ENCODE measurements at regions not wholly inside any gene's neighbourhood (a gene's known extent, or its start where the extent isn't known, plus 50 kb on each side); places are given as distances from the start of the nearest gene placed in this dataset.

- TF ChIP-seq, protein P1, sequence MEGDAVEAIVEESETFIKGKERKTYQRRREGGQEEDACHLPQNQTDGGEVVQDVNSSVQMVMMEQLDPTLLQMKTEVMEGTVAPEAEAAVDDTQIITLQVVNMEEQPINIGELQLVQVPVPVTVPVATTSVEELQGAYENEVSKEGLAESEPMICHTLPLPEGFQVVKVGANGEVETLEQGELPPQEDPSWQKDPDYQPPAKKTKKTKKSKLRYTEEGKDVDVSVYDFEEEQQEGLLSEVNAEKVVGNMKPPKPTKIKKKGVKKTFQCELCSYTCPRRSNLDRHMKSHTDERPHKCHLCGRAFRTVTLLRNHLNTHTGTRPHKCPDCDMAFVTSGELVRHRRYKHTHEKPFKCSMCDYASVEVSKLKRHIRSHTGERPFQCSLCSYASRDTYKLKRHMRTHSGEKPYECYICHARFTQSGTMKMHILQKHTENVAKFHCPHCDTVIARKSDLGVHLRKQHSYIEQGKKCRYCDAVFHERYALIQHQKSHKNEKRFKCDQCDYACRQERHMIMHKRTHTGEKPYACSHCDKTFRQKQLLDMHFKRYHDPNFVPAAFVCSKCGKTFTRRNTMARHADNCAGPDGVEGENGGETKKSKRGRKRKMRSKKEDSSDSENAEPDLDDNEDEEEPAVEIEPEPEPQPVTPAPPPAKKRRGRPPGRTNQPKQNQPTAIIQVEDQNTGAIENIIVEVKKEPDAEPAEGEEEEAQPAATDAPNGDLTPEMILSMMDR (IDR thresholded peaks at IDR 0.05; ENCODE audit: low read depth, low read length): no peak
- no peak overlapping the region for H3K4me3 ChIP-seq (ENCODE audit: low read depth, low read length)
Observed at GRCh38 chr6:142542704-142543233, 241.0 kb downstream of the ADGRG6 start.

- H3K4me3 ChIP-seq (ENCODE audit: low read depth, low read length): no peak overlapping the region
- TF ChIP-seq, protein P1 (IDR thresholded peaks at IDR 0.05; ENCODE audit: low read depth, low read length): no peak
Observed at GRCh38 chr6:142543606-142544005, 241.8 kb downstream of the ADGRG6 start.

DNA sequence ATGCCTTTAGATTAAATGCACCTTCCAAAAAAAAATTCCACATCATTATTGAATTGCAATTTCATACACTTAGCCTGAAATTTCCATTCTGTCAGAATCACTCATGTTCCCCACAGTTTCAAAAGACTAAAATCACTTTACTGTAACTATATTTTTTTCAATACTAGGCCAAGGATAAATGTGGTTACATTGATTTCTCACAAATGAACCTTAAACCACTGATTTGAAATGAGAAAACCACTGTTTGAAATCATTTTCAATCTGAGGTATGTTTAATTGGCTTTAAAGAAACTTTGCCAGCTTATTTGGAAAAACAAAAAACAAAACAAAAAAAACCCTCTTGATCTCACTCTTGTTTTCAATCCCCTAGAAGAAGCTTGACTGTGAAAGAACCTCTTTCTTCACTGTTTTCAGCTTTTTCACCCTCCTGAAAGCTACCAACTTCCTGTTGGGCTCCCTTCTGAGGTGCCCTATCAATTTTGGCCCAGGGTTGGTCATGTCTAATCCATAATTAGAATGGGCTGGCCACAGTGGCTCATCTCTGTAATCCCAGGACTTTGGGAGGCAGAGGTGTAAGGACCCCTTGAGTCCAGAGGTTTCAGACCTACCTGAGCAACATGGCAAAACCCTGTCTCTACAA is 242.5 kb downstream of the ADGRG6 start:
- TF ChIP-seq, protein P1 (IDR thresholded peaks at IDR 0.05; ENCODE audit: low read depth, low read length): no peak
- H3K4me3 ChIP-seq (ENCODE audit: low read depth, low read length): no peak overlapping the region

- no peak overlapping the region for H3K4me3 ChIP-seq (ENCODE audit: low read depth, low read length)
- TF ChIP-seq, protein P1 (IDR thresholded peaks at IDR 0.05; ENCODE audit: low read depth, low read length): no peak
Observed at GRCh38 chr6:142545147-142545546, 243.3 kb downstream of the ADGRG6 start.

DNA sequence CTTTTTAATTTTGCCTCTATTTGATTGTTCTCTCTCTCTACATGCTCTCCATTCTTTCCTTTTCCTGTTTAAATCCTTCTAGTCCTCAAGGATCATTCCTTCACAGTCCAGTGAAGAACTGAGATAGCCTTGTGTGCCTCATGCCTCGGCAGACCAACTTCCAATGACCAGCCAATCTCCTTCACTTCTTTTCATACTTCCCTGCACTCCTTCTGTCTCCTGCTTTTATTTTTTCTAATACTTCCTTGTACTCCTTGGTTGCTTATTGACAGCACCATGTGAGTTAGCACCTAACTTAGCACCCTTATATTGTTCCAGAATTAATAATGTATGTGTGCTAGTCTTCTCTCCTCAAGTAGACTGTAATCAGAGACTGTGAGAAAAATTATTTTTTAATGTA is 246.8 kb downstream of the ADGRG6 start:
- TF ChIP-seq, protein P1 (IDR thresholded peaks at IDR 0.05; ENCODE audit: low read depth, low read length): no peak
- no peak overlapping the region for H3K4me3 ChIP-seq (ENCODE audit: low read depth, low read length)

DNA sequence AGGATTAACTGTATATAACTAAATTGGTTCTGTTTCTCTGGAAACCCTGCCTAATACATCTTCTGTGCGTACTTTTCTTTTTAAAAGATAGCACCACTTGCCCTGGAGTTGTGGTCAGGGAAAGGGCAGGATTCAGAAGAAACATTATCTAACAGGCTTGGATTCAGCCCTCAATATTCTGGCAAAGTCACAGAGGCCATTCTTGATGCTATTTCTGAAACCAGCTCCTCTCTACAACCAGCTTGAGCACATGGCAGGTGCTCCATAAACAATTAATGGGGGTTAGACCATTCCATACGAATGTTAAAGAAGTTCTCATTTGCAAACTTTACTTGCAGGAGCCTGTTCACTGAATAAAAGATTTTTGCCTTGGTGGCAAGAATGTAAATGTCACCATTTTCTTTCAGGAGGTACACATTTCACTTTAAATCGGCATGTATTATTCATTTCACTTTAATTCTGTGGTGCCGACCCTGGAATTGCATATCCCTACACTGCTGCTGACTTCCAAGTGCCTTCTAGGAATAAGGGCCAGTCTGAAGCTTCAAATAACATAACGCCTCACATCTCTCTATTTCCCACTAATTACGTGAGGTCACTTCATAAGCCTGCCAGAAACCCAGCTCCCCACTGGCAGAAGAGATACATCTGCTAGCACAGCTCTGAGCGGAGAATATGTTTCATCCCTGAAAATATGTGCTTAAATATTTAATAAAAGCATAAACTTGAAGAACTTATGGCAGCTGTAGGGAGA is 248.7 kb downstream of the ADGRG6 start:
- TF ChIP-seq, protein P1 (IDR thresholded peaks at IDR 0.05; ENCODE audit: low read depth, low read length): no peak
- H3K4me3 ChIP-seq (ENCODE audit: low read depth, low read length): no peak overlapping the region

GRCh38 chr6:142551274-142551811 is 249.5 kb downstream of the ADGRG6 start:
- TF ChIP-seq, protein P1 (IDR thresholded peaks at IDR 0.05; ENCODE audit: low read depth, low read length): no peak

More at GRCh38 chr6:142551274-142551811, 249.5 kb downstream of the ADGRG6 start:
- H3K4me3 ChIP-seq (ENCODE audit: low read depth, low read length): no peak overlapping the region

Data from WI38 (cell line).